Ovary (tissue), 7 donors: ENCODE measurements at regions not wholly inside any gene's neighbourhood (a gene's known extent, or its start where the extent isn't known, plus 50 kb on each side); places are given as distances from the start of the nearest gene placed in this dataset.

Experiments
- DNase-seq, 5 donors: peaks; one replicate each; pipeline ENCODE4 v3.0.0-alpha.2; 2019 to 2020
- H3K27ac ChIP-seq, 2 donors: fragments of 200-600 bp; one replicate each; pipeline versions ENCODE4 v1.5.1 to v1.8.0; 2019 to 2022
- H3K27me3 ChIP-seq: fragments of 200-600 bp; one replicate; pipeline ENCODE4 v1.8.0; 2022
- H3K36me3 ChIP-seq: fragments of 200-600 bp; sonication (generic); one replicate; pipeline ENCODE4 v1.5.1; 2019
- H3K4me1 ChIP-seq: one replicate; pipeline ENCODE4 v1.8.1; 2013; ENCODE audit warnings: mild to moderate bottlenecking, moderate library complexity; ENCODE audit not compliant: insufficient read depth
- H3K4me3 ChIP-seq: fragments of 200-600 bp; sonication (generic); one replicate; pipeline ENCODE4 v1.5.1; 2017
- H3K9me3 ChIP-seq, 2 donors: fragments of 200-600 bp in 1 of 2; sonication (generic) in 1 of 2; one replicate each; pipeline versions ENCODE4 v1.5.1 to v1.8.1; 2013 to 2019; ENCODE audit warnings: mild to moderate bottlenecking in 1 of 2, moderate library complexity in 1 of 2
- CTCF ChIP-seq, 3 donors: fragments of 450-650 bp in 2 of 3; fragments of 200-600 bp in 1 of 3; IDR thresholded peaks; one replicate each; pipeline versions ENCODE4 v1.5.1 to v1.8.0; 2016 to 2022; ENCODE audit warnings: antibody characterized with exemption in 3 of 3, mild to moderate bottlenecking in 1 of 3
- EP300 ChIP-seq: sonication (generic); formaldehyde crosslinking; IDR thresholded peaks from one replicate; pipeline ENCODE4 v1.6.1; 2017; ENCODE audit warnings: antibody characterized with exemption
- POLR2A ChIP-seq: fragments of 450-650 bp; IDR thresholded peaks from one replicate; pipeline ENCODE4 v1.6.1; 2017; ENCODE audit warnings: antibody characterized with exemption, mild to moderate bottlenecking, moderate library complexity
- WGBS, 3 donors: extraction: QIAGEN DNeasy Blood & Tissue Kit in 1 of 3; methylation state at CpG; one replicate each; pipeline versions ENCODE4 v1.1.5 to v1.1.7; 2013 to 2017; 5-methylcytosine and 5-hydroxymethylcytosine counted together
- intact Hi-C, 4 donors: fragments of 100-400 bp; cut with DNase I; formaldehyde crosslinking; loops; one replicate each; pipeline versions ENCODE4 v1.11.0 to v1.15.1; 2022 to 2023
- donor health status: DM: no; HTN: no; CAD: no; lungs with moderate emphysema.
- donor health status: DM: no; HTN: no; CAD: no.
- donor health status: Bipolar disorder and iron deficiency.
- donor health status: DM: no; HTN: no; CAD: no.
- donor health status: DM: yes; HTN: yes; CAD: no.

- no peak for TF ChIP-seq CTCF (IDR thresholded peaks at IDR 0.05)
- no peak for TF ChIP-seq POLR2A
- no peak for TF ChIP-seq EP300
- Histone ChIP-seq H3K36me3 (no peaks in the 10 kb centered on the region), H3K27me3 (no peaks in the 10 kb centered on the region), H3K9me3 (no peaks in the 10 kb centered on the region), H3K4me1 (no peaks in the 10 kb centered on the region), H3K27ac (no peak overlapping the region), H3K4me3 (no peak overlapping the region)
- 87 to 89% (median 87%) methylated on average over 3 of the region's 3 CpGs for WGBS, 3 donors
- intact Hi-C loops: no loop called here
- no peak for DNase-seq
Measured at GRCh38 chr9:124183772-124184171, 74.0 kb upstream of the NEK6 start.

DNA sequence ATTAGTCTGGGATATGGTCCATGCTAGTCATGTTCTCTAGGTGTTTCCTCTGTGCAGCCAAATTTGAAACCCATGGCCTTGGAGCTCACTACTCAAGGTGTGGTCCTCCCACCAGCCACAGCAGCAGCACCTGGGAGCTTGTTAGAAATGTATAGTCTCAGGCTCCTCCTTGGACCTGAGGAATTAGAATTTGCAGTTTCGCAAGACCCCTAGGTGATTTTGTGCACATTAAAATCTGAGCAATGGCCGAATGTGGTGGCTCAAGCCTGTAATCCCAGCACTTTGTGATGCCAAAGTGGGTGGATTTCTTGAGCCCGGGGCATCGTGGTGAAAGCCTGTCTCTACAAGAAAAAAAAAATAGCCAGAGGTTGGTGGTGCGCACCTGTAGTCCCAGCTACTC is 72.3 kb upstream of the NEK6 start:
- intact Hi-C loops: no loop called here

GRCh38 chr9:124187311-124187710 is 70.4 kb upstream of the NEK6 start:
- TF ChIP-seq EP300 (no peak), POLR2A (no peak), CTCF (IDR thresholded peaks at IDR 0.05) (no peak)
- Histone ChIP-seq H3K27ac (no peak overlapping the region), H3K27me3 (no peaks in the 10 kb centered on the region), H3K4me1 (no peaks in the 10 kb centered on the region), H3K9me3 (no peaks in the 10 kb centered on the region), H3K4me3 (no peak overlapping the region), H3K36me3 (no peaks in the 10 kb centered on the region)
- intact Hi-C loops: no loop called here
- no peak for DNase-seq
- 42 to 47% (median 46%) methylated on average over 3 of the region's 3 CpGs for whole genome bisulfite sequencing, 3 donors

More for the DNA sequence above, 72.3 kb upstream of the NEK6 start:
- TF ChIP-seq CTCF (IDR thresholded peaks at IDR 0.05) (no peak), EP300 (no peak), POLR2A (no peak)
- H3K4me3 ChIP-seq: no peak overlapping the region
- H3K9me3 ChIP-seq: no peaks in the 10 kb centered on the region
- no peak overlapping the region for H3K27ac ChIP-seq
- 82 to 91% (median 90%) methylated on average over 5 of the region's 5 CpGs for WGBS, 3 donors
- no peaks in the 10 kb centered on the region for H3K27me3 ChIP-seq
- DNase-seq: no peak
- H3K4me1 ChIP-seq: no peaks in the 10 kb centered on the region
- H3K36me3 ChIP-seq: no peaks in the 10 kb centered on the region

DNA sequence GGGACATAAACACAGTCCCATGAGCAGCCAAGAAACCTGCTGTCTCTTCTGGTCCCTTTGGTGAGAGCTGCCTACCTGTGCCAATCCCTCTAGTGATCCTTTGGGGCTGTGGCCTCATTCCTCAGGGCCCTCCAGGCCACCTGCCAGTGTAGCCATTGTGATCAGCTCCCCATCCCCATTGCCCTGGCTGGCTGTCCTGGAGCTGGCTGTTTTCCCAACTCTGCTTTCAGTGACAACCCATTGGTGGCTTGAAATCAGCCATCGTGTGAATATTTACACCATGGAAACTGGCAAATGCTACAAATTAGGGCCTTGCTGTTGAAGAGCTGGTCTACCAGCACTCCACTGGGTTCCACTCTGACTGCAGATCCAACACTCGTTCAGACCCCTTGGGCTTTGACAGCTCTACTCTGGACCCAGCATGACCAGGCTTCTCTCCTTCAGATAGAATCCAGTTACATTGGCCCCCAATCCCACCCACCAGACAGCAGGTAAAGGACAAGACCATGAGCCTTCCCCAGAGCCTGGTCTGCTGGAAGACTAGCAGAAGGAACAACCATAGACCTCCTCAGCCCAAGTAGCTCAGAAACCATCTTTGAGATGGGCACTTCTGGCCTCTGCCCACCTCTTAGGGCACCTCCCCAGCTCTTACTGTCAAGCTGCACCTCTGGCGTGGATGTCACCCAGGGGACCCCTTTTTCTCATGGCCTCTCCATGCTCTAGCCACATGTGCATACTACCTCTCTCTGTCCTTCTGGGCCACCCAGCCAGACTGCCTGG is 69.2 kb upstream of the NEK6 start:
- Histone ChIP-seq H3K36me3 (no peaks in the 10 kb centered on the region), H3K4me1 (no peaks in the 10 kb centered on the region), H3K27ac (no peak overlapping the region), H3K9me3 (no peaks in the 10 kb centered on the region), H3K27me3 (no peaks in the 10 kb centered on the region), H3K4me3 (no peak overlapping the region)
- no peak for TF ChIP-seq EP300
- intact Hi-C loops: no loop called here
- no peak for DNase-seq
- 72 to 98% (median 75%) methylated on average over 3 of the region's 3 CpGs for WGBS, 3 donors

DNA sequence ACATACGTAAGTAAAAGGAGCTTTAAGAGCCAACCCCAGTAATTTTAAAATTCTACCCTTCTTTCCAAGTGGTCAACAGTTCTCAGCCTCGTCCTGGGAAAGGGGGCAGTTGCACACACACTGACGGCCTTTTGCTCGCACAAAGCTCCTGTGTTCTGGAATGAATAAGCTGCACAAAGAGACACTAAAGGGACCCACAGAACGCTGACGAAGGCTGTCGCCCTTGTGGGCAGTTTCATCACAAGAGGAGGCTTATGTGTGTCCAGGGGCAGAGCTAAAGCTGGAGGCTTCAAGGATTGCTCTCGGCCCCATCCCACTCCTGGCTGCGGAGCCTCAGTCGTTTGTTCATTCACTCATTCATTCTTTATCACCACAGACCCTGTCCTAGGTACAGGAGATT is 67.0 kb upstream of the NEK6 start:
- WGBS, 3 donors: 75 to 80% (median 80%) methylated on average over 10 of the region's 10 CpGs
- H3K36me3 ChIP-seq: no peaks in the 10 kb centered on the region
- TF ChIP-seq EP300: no peak
- no peak for TF ChIP-seq POLR2A
- no peak for TF ChIP-seq CTCF (IDR thresholded peaks at IDR 0.05)
- DNase-seq: no peak
- no peak overlapping the region for H3K4me3 ChIP-seq
- no peaks in the 10 kb centered on the region for H3K9me3 ChIP-seq
- H3K4me1 ChIP-seq: no peaks in the 10 kb centered on the region
- no peaks in the 10 kb centered on the region for H3K27me3 ChIP-seq
- intact Hi-C loops: no loop called here
- H3K27ac ChIP-seq: no peak overlapping the region
